ENCODE measurements at regions not wholly inside any gene's neighbourhood (a gene's known extent, or its start where the extent isn't known, plus 50 kb on each side); places are given as distances from the start of the nearest gene placed in this dataset.

DNA sequence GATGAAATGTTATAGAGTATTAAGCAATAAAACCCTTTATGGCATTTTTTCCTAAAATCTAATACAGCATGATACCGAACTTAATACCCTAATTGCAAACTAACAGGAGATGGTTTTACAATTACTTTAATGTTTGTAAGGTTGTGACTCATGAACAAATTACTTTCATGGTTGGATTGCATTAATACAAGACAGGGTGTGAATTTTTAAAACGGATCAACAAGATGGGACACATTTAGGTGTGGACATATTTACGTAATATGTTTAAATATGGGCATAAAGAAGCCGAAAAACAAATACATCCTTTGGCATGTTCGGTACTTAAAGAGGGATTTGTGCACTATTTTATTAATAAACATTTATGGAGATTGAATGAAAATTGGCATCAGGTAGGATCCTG, 168.3 kb upstream of the SPRY2 start:
- TF ChIP-seq, protein P1, sequence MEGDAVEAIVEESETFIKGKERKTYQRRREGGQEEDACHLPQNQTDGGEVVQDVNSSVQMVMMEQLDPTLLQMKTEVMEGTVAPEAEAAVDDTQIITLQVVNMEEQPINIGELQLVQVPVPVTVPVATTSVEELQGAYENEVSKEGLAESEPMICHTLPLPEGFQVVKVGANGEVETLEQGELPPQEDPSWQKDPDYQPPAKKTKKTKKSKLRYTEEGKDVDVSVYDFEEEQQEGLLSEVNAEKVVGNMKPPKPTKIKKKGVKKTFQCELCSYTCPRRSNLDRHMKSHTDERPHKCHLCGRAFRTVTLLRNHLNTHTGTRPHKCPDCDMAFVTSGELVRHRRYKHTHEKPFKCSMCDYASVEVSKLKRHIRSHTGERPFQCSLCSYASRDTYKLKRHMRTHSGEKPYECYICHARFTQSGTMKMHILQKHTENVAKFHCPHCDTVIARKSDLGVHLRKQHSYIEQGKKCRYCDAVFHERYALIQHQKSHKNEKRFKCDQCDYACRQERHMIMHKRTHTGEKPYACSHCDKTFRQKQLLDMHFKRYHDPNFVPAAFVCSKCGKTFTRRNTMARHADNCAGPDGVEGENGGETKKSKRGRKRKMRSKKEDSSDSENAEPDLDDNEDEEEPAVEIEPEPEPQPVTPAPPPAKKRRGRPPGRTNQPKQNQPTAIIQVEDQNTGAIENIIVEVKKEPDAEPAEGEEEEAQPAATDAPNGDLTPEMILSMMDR (IDR thresholded peaks at IDR 0.05), result no peak
- TF ChIP-seq POLR2A (IDR thresholded peaks at IDR 0.05), result no peak
